ENCODE measurements at regions not wholly inside any gene's neighbourhood (a gene's known extent, or its start where the extent isn't known, plus 50 kb on each side); places are given as distances from the start of the nearest gene placed in this dataset.

DNA sequence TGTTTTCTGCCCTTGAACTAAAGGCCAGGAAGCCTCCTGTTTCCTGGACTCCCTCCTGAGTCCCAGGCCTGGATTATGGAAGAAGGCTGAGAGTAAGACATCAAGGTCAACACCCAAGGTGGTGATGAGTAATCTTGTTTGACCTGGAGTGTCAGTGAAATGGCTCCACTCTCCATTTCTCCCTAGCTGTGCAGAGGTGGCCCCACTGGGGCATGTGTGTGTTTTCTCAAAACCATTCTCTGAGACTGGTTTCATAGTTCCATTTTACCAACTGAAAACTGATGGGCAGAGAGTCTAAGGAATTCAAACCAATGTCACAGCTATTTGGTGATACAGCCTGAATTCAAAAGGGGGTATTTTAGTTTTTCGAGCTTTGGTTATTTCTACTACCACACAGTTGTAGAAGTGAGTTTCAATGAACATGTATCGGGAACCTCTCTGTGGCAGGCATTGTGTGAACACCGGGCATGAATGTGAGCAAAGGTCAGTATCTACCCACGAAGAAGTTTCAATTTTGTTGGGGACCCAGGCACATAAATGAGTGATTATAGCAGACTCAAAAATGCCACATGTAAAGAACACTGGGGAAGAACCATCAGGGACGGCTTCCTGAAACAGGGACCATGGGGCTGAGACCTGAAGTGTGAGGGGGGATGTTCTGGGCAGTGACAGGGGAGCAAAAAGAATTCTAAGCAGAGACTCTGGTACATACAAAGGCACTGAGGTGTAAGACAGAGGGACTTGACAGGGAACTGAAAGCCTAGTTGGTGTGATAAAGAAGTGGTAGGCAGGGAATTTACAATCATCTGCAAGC, 269.6 kb upstream of the KLF4 start:
- no peak for DNase-seq

GRCh38 chr9:107756091-107756490, 266.5 kb upstream of the KLF4 start:
- no peak for DNase-seq

- DNase-seq, result no peak
Measured at GRCh38 chr9:107755246-107755645, 265.7 kb upstream of the KLF4 start.

DNA sequence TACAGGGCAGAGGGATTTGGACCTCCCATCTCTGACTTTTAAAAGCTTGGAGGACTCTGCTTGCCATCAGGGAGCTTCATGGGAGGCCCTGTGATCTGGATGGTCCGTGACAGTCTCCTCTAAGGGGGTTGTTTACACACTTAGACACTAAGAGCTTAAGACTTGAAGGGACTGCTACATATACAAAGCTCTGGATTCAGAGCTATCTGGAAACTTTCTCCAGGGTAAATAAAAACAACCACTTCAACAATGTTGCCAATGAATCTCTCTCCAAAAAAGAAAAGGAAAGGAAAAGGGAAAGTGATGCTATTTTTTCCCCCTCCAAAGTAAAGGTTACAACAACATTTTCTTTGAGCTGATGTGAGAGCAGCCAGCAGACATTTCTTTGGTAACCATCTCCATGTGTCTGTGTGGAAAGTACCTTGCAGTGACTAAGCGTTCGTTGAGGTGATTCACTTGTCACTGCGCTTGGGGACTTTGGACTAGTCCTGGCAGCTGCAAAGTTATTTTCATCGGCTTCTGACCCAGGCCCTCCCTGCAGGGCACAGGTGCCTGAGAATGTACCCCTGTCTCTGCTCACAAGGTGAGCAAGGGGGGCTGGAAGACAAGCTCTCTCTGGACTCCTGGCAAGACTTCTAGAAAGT, 262.1 kb upstream of the KLF4 start:
- no peak for DNase-seq

GRCh38 chr9:107750741-107751566, 261.4 kb upstream of the KLF4 start:
- DNase-seq, result no peak

GRCh38 chr9:107749787-107750444, 260.3 kb upstream of the KLF4 start:
- no peak for DNase-seq

- DNase-seq, result no peak
Measured at GRCh38 chr9:107744873-107745272, 255.3 kb upstream of the KLF4 start.

DNA sequence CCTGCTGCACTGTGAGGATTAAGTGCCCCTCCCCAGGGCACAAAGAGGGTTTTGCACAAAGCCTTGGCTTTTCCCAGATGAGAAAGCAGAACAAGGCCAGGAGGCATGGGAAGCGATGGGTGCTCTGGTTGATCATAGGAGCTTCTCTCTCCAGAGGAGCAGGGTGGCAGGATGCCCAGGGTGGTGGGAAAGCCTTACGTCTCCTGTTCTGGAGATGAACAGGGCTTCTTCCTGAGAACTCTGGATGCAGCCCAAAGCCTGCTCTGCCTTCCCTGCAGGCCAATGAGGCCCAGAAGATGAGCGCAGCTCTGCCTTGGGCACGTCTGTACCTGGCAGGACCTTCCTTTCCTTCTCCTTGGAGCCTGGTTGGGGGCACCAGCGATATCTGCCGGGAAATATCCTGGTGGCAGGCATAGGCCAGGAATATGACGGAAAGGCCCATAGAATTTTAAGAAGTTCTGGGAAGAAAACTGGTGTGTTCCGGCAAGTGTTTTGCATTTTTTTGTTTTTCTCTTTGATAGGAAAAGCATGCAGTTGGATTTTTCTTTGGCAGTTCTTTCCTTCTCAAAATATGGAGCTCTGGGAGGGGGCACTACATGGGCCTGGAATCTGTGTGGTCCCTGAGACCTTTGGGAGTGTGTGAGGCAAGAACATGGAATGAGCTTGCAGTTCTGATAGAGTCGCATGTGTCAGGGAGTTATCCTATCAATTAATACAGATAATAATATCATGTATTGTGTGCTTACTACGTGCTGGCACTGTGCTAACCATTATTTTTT, 253.2 kb upstream of the KLF4 start:
- DNase-seq, result no peak

DNA sequence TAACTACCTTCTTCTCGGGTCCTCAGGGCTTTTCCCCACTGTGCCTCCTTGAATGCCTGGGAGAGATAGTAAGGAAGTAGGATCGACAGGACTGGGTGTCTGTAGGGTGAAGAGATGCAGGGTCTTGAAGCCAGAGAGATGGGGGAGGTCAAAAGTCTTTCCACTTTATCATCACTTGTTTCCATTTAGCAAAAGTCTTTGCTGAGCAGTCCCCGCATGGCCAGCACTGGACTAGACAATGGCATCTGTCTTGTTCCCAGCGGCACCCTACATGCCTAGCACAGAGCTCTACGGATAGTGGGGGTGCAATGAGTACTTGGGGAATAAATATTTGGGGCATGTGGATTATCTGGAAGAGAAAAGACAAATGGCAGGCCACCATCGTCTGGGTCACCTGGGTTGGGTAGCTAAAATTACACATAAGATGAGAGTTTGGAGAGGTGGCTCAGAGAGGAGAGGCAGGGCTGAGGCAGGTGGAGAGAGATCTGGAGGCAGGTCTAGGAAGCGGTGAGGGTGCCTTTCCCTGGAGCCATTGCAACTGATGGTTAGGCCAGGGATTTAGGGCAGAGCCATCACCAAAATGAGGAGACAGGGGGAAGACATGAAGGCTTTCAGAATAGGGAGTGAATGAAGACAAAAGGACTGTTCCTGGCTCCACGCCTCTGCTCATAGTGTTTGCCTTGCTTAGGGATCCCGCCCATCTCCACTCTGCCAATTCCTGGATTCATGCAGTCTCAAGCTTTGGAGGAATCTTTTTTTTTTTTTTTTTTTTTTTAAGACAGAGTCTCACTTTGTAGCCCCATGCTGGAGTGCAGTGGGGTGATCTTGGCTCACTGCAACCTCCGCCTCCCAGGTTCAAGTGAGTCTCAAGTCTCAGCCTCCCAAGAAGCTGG, 250.8 kb upstream of the KLF4 start:
- DNase-seq, result no peak

DNA sequence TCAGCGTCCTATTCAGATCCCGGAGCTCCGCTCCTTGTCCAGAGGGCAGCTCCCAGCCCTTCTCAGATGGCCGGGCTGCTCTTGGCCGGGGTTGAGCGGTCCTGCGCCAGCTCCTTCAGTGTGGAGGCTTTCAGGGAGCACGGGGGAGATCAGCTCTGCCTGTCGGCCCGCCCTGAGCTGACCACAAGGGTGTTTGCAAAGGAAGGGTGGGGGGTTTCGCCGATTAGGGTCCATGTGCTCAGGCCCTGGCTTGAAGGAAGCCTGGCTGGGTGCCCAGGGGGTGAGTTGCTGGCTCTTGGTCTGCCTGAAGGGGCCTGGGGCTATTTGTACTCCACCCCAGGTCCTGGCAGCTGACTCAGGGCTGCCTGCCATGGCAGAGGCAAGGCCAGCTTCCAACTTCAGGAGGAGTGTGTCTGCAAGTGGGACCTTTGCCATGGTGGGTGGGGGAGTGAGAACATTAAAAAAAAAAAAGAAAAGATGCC, 250.1 kb upstream of the KLF4 start:
- DNase-seq, result no peak

DNA sequence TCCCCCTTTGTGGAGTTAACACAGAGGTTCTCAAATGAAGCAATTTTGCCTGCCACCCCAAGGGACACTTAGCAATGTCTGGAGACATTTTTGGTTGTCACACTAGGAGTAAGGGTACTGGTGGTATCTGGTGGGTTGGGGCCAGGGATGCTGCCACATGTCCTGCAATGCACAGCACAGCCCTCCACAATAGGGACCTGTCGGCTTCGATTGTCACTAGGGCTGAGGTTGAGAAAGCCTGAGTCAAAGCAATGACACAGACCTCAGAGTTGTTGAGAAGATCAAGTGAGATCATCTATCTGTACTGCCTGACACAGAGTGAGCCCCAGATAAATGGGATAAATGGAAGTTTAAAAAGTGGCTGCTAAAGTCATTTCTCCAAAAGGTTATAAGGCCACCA, 249.2 kb upstream of the KLF4 start:
- no peak for DNase-seq

GRCh38 chr9:107737987-107738743, 248.6 kb upstream of the KLF4 start:
- no peak for DNase-seq

DNA sequence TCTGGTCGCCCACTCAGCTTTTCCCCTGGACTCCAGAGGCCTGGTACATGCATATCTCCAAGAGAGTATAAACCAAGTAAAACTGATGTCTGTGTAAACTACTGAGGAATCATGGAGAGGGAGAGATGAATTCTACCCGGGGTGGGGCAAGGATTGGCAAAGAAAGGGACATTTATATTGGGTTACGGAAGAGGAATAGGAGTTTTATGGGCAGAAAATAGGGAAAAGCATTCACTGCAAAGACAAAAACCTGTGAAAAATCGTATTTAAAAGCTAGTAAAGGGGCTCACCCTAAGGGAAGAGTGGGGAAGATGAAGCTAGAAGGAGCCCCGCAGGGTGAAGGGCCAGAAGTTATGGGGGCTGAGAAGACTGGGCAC, 248.0 kb upstream of the KLF4 start:
- no peak for DNase-seq

GRCh38 chr9:107735821-107736220, 246.3 kb upstream of the KLF4 start:
- no peak for DNase-seq

GRCh38 chr9:107734256-107735013, 244.9 kb upstream of the KLF4 start:
- no peak for DNase-seq

GRCh38 chr9:107733523-107733894, 243.9 kb upstream of the KLF4 start:
- no peak for DNase-seq

DNA sequence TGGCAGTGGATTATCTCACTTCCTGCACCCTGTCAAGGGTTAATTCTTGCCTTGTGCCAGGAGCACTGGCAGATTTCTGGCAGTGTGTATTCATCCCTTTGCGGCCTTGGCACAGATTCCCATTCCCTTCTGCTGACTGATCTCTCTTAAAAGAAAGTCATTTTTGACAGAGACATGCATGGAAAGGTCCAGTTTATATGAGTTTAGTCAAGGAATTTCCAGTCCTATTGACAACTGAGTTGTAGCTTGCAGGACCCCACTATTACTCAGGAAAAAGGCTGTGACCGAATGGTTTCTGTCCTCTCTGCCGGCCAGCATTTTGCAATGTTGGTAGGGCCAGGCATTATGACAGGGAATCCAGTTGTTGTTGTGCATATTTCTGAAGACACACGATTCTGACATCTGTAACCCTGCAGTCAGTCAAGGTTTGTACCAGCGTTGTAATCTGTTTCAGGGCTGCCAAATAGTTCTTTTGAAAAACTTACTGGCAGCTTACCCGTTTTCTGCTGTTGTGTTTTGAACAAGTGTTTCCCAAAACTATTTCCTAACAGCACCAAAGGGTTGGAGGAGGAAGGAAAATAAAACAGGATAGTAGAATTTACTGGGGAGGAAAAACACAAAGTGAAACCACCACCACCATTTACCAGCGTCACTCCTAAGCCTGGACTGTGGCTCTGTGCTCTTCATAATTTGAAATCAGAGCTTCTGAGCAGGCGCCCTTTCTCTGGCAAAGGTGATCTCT, 243.4 kb upstream of the KLF4 start:
- DNase-seq, result no peak

DNA sequence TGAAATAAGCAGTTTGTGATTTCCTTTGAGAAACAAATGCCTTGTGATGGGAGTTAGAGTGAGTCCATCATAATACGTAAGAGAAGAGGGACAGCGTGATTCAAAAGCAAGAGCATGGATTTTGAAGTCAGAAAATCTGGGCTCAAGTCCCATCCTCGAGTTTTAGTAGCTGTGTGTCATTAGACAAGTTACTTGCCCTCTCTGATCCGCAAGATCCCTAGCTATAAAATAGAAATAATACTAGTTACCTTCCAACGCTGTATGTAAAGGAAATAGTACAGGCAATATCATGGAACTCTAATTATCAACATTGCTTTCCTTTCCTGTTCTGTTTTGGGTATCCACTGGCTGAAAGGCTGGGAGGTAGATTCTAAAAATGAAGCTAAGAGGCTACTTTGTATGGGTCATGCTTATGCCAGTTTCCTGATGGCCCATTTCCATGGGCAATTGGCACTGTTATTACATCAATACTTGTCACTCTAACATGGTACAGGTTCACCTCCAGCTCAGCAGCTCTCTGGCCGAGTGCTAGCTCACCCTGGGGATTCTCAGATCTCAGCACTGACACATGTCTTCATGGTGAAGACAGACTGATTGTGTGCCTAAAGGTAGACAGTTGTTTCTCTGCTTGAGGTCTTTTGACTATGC, 241.7 kb upstream of the KLF4 start:
- no peak for DNase-seq

All from NCI-H2227 treated with DMSO at 0.1 percent for 48 hours (cell line).